Vagina (tissue), 2 donors: ENCODE measurements at regions not wholly inside any gene's neighbourhood (a gene's known extent, or its start where the extent isn't known, plus 50 kb on each side); places are given as distances from the start of the nearest gene placed in this dataset.

Source experiments
- DNase-seq, 2 donors: peaks; one replicate each; pipeline ENCODE4 v3.0.0-alpha.2; 2017; ENCODE audit errors: extremely low spot score in 2 of 2
- H3K27ac ChIP-seq: fragments of 200-600 bp; sonication (generic); one replicate; pipeline ENCODE4 v1.5.1; 2019
- H3K27me3 ChIP-seq: fragments of 200-600 bp; sonication (generic); one replicate; pipeline ENCODE4 v1.5.1; 2019
- H3K36me3 ChIP-seq, 2 donors: fragments of 200-600 bp; sonication (generic); one replicate each; pipeline ENCODE4 v1.5.1; 2017 to 2019
- H3K4me1 ChIP-seq: fragments of 200-600 bp; sonication (generic); one replicate; pipeline ENCODE4 v1.5.1; 2019
- H3K4me3 ChIP-seq, 2 donors: fragments of 200-600 bp; sonication (generic); 1 replicate in 1 of 2; 2 replicates in 1 of 2; pipeline ENCODE4 v1.5.1; 2016 to 2019
- H3K9me3 ChIP-seq: fragments of 200-600 bp; sonication (generic); one replicate; pipeline ENCODE4 v1.5.1; 2019
- POLR2A ChIP-seq, 2 donors: fragments of 450-650 bp; IDR thresholded peaks; one replicate each; pipeline ENCODE4 v1.6.1; 2017; ENCODE audit warnings: antibody characterized with exemption in 2 of 2, mild to moderate bottlenecking in 2 of 2, moderate library complexity in 2 of 2
- POLR2AphosphoS5 ChIP-seq, 2 donors: sonication (generic); formaldehyde crosslinking; IDR thresholded peaks; one replicate each; pipeline ENCODE4 v1.9.0; 2017; ENCODE audit warnings: antibody characterized with exemption in 2 of 2, mild to moderate bottlenecking in 2 of 2, low read depth in 1 of 2; ENCODE audit not compliant: insufficient read depth in 1 of 2
- intact Hi-C: fragments of 100-400 bp; cut with DNase I; formaldehyde crosslinking; loops from one replicate; pipeline ENCODE4 v1.15.1; 2023
- TF ChIP-seq, protein P1 (sequence below), 3 experiments: fragments of 450-650 bp in 2 of 3; fragments of 200-600 bp in 1 of 3; sonication (generic) in 1 of 3; IDR thresholded peaks; one replicate each; pipeline ENCODE4 v1.5.1; 2017 to 2019; ENCODE audit warnings: antibody characterized with exemption in 3 of 3, mild to moderate bottlenecking in 2 of 3, moderate library complexity in 2 of 3

DNA sequence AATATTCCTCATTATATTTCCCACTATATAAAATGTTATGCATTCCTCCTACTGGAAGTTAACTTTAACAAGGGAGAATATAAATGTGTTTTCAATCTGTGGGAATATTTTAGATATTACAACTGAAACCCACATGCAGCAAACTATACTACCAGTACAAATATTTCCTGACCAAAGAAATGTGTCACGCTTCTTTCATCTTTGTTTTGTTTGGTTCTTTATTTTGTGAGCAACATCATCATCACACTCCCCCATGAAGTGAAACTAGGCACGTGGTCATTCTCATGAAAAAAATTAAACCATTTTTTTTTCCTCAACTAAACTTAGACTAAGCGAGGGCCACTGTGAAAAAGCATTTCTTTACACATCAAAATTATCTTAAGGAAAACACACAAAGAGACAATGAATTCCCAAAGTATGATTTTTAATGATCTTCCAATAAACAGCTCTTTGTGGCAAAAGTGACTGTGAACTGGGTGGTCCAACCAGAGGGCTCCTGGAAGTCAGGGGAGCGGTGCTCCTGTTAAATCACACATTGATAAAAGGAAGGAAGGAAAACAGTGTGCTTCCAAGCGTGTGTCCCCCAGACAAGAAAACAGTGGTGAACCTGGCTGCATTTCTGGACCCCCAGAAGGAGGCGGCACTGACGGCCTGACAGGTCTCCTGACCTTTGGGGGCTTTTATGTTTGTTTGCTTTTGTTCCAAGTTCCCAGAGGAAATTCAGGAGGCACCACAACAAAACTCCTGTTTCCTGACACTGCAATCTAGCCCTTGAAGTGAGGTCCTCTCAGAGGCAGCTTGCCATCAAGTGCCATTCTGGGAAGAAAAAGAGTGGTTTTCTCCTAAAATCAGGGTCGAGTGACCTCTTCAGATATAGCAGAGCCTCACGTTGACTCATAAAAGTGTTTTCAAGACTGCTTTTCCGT is 166.8 kb upstream of the FOXQ1 start:
- TF ChIP-seq POLR2AphosphoS5 (IDR thresholded peaks at IDR 0.05; ENCODE audit: insufficient read depth in 1 of 2, low read depth in 1 of 2) (no peak), POLR2A (IDR thresholded peaks at IDR 0.05) (no peak)
- TF ChIP-seq, protein P1, sequence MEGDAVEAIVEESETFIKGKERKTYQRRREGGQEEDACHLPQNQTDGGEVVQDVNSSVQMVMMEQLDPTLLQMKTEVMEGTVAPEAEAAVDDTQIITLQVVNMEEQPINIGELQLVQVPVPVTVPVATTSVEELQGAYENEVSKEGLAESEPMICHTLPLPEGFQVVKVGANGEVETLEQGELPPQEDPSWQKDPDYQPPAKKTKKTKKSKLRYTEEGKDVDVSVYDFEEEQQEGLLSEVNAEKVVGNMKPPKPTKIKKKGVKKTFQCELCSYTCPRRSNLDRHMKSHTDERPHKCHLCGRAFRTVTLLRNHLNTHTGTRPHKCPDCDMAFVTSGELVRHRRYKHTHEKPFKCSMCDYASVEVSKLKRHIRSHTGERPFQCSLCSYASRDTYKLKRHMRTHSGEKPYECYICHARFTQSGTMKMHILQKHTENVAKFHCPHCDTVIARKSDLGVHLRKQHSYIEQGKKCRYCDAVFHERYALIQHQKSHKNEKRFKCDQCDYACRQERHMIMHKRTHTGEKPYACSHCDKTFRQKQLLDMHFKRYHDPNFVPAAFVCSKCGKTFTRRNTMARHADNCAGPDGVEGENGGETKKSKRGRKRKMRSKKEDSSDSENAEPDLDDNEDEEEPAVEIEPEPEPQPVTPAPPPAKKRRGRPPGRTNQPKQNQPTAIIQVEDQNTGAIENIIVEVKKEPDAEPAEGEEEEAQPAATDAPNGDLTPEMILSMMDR (IDR thresholded peaks at IDR 0.05): no peak
- no peaks in the 10 kb centered on the region for H3K9me3 ChIP-seq
- no peak overlapping the region for H3K27ac ChIP-seq
- intact Hi-C loops: no loop called here
- no peaks in the 10 kb centered on the region for H3K27me3 ChIP-seq
- peaks cover 7% of the 10 kb centered on the region for H3K4me1 ChIP-seq
- H3K36me3 ChIP-seq: no peaks in the 10 kb centered on the region
- DNase-seq: no peak
- H3K4me3 ChIP-seq: no peak overlapping the region

DNA sequence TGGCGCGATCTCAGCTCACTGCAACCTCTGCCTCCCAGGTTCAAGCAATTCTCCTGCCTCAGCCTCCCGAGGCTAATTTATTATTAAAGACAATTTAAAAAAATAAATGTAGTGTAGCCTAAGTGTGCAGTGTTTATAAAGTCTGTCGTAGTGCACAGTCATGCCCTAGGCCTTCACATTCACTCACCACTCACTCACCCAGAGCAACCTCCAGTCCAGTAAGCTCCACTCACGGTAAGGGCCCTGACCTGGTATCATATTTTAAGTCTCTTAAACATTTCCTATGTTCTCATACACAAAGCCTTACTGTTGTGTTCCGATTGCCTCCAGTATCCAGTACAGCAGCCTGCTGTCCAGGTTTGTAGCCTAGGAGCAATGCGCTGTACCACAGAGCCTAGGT is 168.2 kb upstream of the FOXQ1 start:
- H3K27ac ChIP-seq: no peak overlapping the region
- no peaks in the 10 kb centered on the region for H3K9me3 ChIP-seq
- no peaks in the 10 kb centered on the region for H3K27me3 ChIP-seq
- TF ChIP-seq POLR2AphosphoS5 (IDR thresholded peaks at IDR 0.05; ENCODE audit: insufficient read depth in 1 of 2, low read depth in 1 of 2) (no peak), POLR2A (IDR thresholded peaks at IDR 0.05) (no peak)
- TF ChIP-seq, protein P1 (IDR thresholded peaks at IDR 0.05): no peak
- H3K4me1 ChIP-seq: peaks cover 7% of the 10 kb centered on the region
- no peaks in the 10 kb centered on the region for H3K36me3 ChIP-seq
- intact Hi-C loops: no loop called here
- DNase-seq: no peak
- no peak overlapping the region for H3K4me3 ChIP-seq

DNA sequence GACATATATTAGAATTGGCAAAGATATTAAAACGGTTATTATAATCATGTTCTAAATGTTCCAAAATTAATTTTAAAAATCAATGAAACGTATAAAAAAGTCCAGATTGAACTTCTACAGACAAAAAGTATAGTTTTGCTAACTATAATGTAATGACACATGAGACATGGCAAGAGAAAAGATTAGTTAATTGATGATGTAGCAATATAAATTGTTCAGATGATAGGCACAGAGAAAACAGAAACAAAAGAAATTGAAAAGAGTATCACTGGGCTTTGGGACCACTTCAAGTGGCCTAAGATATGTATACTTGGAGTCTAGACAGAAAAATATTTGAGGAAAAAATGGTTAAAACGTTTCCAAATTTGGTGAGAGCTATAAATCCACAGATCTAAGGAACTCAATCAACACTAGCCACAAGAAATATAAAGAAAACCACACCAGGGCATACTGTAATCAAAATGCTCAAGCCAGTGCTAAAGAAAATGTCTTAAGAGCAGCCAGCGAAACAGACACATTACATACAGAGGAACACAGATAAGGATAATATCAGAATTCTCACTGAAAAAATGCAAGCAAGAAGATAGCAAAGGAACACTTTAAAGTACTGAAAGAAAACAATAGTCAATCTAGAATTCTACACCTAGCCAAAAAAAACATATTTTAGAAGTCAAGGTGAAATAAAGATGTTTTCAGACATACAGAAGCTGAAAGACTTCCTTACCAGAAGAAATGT is 172.6 kb upstream of the FOXQ1 start:
- Histone ChIP-seq H3K4me3 (no peak overlapping the region), H3K27ac (no peak overlapping the region), H3K36me3 (no peaks in the 10 kb centered on the region), H3K9me3 (no peaks in the 10 kb centered on the region), H3K27me3 (no peaks in the 10 kb centered on the region), H3K4me1 (peaks cover 6% of the 10 kb centered on the region)
- intact Hi-C loops: no loop called here
- no peak for DNase-seq
- TF ChIP-seq, protein P1 (IDR thresholded peaks at IDR 0.05): no peak
- TF ChIP-seq POLR2AphosphoS5 (IDR thresholded peaks at IDR 0.05; ENCODE audit: insufficient read depth in 1 of 2, low read depth in 1 of 2): no peak
- no peak for TF ChIP-seq POLR2A (IDR thresholded peaks at IDR 0.05)

DNA sequence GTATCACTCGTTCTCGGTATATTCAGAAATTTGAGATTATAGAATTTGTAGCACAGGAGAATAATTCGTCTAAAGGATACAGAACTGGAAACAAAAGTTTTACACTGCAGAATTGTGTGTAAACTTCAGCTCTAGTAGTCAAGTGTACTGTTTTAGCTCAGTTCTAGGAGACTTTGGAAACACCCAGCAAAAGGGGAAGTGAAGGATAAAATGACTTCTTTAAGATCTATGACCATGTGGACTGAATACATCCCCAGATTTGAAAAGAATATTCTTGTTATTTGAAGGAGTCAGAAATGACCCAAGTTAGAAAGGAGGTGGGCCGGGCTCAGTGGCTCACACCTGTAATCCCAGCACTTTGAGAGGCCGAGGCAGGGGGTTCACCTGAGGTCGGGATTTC is 174.0 kb upstream of the FOXQ1 start:
- Histone ChIP-seq H3K9me3 (no peaks in the 10 kb centered on the region), H3K4me1 (peaks cover 6% of the 10 kb centered on the region), H3K27me3 (no peaks in the 10 kb centered on the region), H3K4me3 (no peak overlapping the region), H3K27ac (no peak overlapping the region), H3K36me3 (no peaks in the 10 kb centered on the region)
- TF ChIP-seq, protein P1 (IDR thresholded peaks at IDR 0.05): no peak
- TF ChIP-seq POLR2AphosphoS5 (IDR thresholded peaks at IDR 0.05; ENCODE audit: insufficient read depth in 1 of 2, low read depth in 1 of 2): no peak
- TF ChIP-seq POLR2A (IDR thresholded peaks at IDR 0.05): no peak
- DNase-seq: no peak
- intact Hi-C loops: no loop called here
